GM19372 (cell line): ENCODE measurements at regions not wholly inside any gene's neighbourhood (a gene's known extent, or its start where the extent isn't known, plus 50 kb on each side); places are given as distances from the start of the nearest gene placed in this dataset.

ENCODE experiments used
- ATAC-seq: cut with Tn5 transposase; IDR thresholded peaks from one replicate; pipeline ENCODE4 v1.9.1; 2021; ENCODE audit warnings: mild to moderate bottlenecking, low read depth, moderate library complexity; ENCODE audit not compliant: unreplicated experiment

DNA sequence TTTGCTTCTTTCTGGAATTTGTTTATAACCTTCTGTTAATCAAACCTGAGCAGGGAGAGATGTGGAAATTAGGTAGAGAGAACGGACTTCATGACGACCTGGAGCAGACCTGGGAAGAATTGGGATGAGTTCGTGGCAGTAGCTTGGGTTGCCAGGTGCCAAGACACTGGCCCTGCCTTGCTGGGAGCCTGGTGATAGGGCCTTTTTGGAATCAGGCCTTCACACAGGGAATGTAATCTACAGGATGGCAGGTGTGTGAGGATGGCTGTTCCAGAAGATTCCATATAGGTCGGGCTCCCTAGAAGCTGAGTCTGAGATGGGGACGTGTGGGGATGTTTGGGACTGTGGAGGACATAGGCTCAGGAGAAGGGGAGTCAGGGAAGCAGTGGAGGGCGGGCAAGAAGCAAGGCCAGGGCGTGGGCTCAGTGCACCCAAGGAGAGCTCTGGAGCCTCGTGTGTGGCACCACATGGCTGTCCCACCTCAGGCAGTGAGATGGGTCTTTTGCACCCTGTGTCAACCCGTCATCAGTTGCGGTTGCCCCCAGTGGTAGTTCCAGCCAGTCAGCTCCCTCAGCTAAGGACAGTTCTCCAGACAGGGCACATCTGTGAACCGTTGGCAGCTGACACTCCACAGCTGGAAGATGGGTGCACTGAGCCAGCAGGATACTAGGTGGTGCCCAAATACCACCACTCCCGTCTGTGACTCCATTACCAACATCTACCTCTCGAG, 395.9 kb downstream of the MATN1 start:
- ATAC-seq, result no peak

DNA sequence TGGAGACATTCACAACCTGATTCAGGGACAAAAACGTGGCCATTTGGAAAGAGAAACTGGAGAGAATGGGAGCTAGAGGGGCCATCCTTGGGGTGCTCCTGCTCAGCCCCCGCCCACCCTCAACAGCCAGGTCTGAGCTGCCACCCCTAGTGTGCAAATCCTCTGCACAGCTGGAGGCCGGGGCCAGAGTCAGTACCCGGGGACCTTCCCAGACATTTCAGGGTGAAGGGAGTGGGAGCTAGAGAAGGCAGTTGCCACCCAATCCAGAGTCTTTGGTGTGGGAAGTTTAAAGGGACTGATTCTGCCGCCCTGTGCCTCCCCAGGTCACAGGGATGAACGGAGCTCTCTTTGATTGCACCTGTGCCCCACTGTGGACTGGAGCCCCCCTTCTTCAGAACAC, 397.4 kb downstream of the MATN1 start:
- no peak for ATAC-seq

DNA sequence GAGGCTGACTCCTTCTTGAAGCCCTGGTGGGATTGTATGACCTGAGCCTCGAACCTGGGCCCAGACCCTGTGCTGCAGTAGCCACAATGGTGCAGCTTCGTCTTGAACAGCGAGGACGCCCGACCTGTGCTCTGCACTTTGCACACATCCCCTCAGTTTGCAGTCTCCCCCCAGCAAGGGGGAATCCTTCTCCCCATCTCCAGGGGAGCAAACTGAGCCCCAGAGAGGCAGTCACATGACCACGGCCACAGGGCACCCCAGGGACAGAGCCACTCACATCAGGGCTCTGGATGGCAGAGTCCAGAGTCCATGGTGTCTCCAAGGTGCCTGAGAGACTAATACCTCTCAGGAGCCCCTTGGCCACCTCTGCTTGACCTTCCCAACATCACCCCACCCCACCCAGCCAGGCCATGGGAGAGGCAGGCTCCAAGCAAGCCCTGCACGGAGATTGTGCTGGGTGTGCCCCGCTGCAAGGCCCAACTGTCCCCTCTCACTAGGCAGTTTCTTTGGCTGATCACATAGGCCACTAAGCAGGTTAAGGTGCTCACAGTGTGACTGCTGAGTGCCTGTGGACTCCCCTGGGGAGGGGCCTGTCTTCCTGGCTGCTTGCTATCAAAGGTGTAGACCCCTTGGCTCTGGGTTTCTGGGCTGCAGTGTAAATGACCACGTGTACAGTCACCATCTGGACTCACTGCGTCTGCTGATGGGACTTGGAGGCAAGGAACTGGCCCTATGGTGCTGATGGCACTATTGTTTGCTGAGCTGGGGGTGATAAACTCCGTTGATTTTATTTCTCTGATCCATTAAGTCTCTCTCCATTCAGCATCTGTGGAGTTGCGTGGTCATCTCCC, 398.1 kb downstream of the MATN1 start:
- no peak for ATAC-seq

DNA sequence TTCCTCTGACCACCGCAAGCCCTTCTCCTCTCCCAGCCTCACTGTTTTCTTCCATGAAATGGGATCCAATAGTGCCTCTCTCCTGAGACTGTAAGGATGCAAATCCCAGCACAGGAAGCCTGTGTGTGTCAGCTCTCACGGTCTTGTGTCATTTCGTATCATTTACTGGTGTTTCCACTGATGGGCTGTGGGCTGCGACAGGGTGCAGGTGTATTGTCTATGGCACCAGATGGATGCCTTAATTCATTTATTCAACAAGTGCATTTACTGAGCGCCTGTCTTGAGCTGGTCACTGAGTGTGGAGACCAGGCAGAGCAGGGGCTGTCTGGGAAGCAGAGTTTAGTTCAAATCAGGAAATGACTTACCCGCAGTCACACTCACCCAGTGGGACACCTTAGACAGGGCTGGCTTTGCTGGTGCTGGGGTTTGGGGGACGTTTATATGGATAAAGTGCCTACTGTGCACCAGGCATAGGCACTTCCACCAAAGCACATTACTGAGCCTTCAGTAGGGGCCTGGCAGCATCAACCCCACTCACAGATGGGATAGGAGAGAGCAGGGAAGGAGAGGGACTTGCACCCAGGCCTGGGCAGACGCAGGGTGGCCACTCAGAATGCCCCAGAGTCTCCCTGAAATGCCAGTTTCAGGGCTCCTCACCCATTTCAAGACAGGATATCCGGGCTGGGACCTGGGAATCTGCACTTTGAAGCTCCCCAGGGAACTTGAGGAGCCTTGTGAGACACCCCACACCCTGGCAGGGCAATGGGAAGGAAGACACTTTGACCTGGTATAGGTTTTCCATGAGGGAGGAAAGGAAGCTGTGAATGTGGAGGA, 398.9 kb downstream of the MATN1 start:
- ATAC-seq, result no peak

DNA sequence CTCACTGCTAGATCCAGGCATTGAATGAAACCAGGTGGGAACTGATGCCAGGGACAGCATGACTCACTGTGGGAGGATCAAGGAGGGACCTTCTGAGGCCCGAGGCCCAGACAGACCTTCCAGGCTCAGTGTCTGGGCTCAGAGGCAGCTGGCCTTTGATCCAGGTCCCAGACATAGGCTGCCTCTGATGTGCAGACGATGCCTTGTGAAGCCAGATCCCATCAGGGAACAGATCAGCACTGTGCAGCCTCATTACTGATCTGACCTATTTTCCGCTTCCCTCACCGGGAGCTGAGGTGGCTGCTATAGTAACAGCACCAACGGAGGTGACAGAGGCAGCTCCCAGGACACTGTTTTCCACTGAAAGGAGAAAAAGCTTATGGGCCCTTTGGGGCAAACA, 399.5 kb downstream of the MATN1 start:
- no peak for ATAC-seq

DNA sequence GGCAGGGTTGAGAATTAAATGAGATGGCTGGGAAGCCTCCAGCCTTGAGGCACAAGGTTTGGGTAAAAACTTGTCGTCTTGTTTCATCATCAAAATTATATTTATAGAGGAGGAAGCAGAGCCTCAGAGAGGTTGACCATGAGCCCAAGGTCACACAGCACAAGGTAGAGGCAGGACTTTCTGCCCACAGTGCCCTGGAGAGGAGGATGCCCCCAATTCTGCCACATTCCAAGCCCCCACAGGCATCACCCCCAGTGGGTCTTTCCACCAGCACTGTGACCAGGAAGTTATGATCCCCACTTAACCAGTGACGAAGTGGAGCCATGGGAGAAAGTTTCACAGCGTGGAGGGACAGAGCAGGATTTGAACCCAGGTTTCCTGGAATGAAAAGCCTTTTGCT, 400.0 kb downstream of the MATN1 start:
- ATAC-seq, result no peak

DNA sequence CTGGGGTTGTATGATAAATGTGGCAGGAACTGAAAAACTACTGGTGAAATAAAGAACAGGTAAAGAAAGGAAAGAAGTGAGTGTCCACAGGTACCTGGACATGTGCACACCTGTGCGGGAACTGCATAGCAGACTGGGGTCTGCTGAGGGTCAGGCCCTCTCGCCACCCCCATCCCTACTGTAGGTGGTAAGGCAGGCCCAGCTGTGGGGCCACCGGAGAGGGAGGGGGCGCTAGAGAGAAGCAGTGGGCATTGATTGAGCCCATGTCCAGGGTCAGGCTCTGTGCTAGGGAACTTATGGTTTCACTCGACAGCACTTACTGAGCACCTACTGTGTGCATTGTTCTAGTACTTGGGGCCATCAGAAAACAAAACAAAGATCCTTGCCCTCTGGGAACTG, 400.5 kb downstream of the MATN1 start:
- no peak for ATAC-seq

DNA sequence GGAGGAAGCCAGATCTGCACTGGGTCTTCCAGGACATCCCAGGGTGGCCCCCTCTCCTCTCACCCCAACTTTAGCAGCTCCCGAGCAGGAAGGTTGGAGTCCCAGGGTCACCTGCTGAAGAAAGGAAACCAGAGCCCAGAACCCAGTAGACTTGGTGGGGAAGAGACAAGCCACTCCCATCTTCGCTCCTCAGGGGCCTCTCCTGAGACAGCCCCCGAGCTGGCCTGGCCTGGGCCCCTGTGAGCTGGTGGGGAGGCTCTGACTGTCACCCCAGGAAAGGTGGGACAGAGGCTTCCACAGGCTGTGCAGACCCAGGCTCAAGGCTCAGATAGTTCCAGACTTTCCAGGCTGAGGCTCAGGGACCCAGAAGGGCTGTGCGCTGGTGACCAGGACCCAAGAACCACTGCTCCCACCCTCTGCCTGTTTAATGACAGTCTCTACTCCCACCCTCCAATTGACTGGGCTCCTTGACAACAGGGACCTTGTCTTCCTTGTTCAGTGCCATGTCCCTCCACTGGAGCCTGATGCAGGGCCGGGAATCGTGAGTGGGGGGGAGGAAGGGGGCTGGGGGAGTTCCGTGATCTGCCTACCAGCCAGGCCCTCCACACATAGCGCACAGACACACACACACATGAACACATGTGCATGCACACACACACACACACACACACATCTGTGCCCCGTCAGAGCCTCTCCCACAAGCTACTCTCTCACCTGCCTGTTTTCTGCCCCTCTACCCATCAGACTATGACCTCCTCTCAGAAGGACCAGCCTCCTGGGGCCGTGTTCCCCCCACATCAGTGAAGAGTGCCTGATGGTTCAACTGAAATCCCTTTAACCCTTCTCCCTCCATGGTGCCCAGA, 401.2 kb downstream of the MATN1 start:
- ATAC-seq, result no peak

DNA sequence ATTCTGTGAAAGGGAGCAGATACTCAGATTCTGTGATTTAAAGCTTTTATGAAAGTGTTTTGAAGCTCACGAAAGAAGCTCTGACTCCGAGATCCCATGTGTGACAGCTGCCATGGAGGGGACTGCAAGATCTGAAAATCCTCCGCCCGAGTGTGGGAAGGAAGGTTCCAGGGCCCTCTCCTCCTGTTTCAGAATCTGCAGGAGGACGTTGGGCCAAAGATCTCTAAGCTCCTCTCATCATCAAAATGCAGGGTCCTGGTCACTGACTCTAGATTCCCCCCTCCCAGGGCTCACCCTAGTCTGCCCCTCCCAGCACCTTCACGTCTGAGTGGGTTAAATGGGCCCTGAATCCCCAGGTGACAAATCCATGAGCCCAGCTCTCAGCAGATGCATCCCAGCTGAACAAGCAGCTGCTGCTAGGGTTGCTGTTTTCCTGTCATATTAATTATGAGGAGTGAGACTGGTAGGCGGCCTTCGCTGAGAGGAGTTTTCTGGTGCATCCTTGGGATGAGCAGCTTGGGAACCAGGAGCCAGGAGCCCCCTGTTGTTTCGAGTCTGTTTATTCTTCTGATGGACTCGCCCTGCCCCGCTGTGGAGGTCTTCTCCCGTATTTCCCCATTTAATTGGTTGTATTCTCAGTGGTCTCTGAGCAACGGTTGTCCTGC, 402.0 kb downstream of the MATN1 start:
- no peak for ATAC-seq

DNA sequence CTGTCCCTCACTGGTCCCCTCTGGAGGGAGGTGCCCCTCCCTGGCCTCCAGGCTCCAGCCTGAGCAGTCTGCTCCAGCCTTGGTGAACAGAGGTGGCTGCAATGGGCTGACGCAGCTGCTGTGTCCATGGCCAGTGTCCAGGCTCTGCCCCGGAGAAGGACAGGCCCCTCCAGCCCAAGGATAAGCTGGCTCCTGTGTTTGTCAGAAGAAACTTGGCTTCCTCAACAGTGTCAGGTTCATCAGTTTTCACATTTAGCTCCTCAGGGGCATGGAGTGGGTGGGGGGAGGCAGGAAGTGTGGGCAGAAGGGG, 402.8 kb downstream of the MATN1 start:
- no peak for ATAC-seq

DNA sequence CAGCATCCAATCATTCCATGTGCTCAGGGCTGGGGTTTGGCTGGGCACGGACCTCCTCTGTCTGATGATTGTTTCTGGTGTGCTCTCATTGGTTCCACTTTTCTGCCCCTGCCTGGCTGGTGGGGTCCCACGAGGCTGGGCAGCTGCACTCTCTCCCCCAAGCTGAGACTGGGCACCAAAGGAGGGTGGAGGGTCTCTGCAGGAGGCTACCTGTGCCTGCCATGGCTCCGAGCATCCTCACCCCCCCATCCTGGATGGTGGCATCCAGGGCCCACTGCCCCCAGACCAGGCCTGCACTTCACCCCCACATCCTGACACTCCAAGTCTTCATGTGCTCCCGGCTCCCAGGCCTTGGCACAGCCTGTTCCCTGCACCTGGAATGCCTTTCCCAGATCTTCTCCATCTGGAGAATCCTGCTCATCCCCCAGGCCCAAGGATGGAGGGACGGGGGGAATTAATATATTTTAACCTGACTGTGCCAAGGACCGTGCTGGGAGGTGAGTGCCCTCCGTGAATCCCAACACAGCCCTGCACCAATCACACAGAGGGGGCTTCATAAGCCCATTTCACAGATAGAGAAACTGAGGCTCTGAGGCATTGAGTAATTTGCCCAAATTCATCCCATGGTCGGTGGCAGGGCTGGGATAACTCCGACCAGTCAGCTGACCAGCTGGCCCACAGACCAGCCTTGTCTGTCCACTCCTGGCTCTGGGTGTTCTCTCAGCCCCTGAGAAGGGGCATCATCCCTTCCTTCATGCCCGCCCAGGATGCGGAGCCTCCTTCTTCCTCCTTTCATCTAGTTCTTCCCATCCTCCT, 403.4 kb downstream of the MATN1 start:
- no peak for ATAC-seq

DNA sequence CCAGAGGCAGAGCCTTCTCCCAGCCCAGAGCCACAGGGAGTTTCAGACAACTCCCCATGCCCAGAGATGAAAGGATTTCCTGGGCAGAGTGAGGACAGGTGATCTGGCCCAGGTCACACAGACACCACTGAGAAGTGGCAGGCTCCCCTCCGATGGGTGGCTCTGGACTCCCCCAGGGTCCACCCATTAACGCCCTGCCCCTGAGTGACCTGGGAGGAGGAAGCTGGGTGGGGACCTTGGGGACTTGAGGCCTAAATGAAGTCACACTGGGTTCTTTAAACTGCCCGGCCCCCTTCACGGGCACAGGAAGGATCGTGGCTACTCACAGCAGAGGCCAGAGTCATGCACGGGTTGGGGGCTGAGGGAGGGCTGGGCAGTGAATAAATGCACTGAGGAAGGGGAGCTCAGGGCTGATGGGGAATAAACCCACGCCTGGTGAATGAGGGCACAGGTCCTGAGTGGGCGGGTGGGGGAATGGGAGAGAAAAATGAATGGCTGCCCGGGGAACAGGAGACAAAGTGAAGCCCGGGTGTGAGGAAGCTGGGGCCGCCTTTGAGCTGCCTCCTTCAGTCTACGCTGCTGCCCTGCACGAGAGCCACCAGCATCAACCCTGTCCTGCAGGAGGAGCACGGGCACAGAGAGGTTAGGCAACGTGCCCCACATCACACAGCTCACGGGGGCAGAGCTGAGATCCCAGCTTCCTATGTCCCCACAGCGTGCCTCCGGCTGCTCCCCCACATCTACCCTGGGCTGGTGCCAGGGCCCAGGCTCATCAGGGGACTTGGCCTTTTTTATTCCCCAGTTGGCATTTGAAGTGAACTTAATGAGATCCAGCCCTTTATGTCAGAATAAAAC, 404.3 kb downstream of the MATN1 start:
- ATAC-seq, result no peak

DNA sequence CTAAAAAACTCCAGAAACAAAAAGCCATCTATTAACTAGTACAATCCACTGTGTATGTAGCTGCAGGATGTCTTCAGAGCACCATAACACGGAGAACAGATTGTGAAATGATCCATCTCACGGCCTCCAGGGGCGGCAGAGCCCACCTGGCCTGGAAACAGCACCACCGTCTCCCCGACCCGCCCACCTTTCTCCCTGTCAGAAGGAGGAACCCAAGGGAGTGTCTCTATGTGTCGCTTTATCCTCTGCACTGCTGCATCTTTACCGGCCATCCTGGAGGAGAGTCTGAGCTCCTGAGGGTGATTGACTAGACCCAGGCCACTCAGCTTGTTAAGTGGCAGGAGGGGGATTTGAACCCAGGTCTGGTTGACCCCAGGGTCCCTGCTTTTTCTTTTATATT, 405.0 kb downstream of the MATN1 start:
- no peak for ATAC-seq

DNA sequence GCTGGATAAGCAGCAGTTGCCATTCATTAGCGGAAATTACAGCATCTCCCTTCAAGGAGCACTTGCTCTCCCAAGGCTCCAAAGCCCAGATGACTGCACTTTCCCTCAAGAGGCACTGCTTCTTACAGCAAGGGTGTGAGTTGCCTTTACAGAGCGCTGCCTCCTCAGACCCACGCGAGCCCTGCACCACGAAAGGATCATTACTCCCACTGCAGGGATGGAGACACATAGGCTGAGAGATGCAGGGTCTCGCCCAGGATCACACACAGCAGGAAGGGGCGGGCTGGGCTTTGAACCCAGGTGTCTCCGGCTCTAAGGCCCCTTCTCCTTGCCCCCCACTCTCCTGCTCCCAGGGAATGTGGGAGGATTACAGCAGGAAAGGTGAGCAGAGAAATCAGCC, 405.5 kb downstream of the MATN1 start:
- no peak for ATAC-seq

DNA sequence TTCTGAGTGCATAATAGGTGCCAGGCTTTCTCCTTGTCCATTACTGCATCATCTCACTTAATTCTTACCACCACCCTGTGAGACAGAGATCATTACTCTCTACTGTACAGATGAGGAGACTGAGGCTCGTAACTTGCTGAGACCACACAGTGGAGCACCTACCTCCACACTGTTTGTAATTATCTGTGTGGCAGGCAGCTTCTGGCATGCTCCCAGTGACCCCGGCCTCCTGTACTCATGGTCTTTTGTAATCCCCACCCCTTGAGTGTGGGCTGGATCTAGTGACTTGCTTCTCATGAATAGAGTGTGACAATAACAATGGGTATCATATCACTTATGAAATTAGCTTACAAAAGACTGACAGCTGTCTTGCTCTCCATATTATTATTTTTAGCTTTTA, 407.3 kb downstream of the MATN1 start:
- no peak for ATAC-seq

DNA sequence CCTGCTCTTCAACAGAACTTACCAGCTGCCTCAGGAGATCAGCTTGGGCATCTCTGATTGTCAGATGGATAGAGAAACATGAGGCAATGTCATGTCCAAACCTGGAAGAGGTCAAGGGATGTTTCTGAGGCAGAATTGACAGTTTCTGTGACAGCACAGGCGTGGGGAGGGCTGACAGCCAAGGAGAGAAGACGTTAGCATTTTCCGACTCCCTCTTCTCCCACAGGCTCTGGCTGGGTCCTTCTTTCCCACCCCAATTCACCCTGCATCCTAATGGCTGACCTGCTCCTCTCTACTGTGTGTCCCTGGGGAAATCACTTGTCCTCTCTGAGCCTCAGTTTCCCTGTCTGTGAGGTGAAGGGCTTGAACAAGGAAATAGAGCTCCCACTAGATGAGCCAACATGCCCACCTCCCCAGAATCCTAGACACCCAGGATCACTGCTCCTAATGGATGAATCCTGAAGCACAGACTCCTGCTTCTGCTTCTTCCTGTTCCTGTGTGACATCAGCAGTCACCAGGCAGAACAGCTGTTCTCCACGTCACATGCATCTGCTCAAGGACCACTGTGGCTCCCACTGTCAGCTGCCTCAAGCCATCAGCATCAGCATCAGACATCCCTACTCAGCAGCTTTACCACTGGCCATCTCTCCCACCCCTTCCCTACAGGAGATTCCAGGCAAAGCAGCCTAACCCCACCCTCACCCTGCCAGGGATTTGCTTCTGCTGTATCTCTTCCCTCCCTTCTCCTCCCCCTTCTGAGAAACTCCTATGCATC, 408.0 kb downstream of the MATN1 start:
- no peak for ATAC-seq

DNA sequence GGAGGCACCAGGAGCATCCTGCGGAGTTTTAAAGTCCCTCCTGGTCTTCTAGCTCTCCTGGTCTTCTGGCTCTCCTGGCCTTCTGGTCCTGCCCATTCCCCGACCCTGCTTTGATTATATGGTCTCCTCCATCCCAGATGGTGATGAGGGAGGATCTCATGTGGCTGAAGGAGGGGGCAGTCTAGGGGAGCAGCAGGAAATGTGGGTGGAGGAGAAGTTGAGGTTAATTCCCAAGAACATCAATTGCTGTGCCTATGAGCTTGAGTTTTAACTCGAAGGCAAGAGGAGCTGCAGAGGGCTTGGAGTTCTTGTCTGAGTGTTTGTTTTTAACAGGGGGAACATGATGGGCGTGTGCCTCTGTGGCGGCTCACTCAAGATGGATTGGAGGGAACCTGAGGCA, 408.8 kb downstream of the MATN1 start:
- ATAC-seq, result no peak
